ENCODE measurements at regions not wholly inside any gene's neighbourhood (a gene's known extent, or its start where the extent isn't known, plus 50 kb on each side); places are given as distances from the start of the nearest gene placed in this dataset.

- intact Hi-C loops (cut with micrococcal nuclease) = no loop called here
- POLR2A ChIA-PET (ENCODE audit: unreplicated experiment) = no interaction called here
Measured at GRCh38 chr12:58405363-58405762, 464.0 kb downstream of the ATP23 start.

GRCh38 chr12:58408516-58408915 is 467.1 kb downstream of the ATP23 start:
- Histone ChIP-seq H3K27me3 (ENCODE audit: low read length) (no peaks in the 10 kb centered on the region), H3K27ac (ENCODE audit: low read length) (no peak overlapping the region), H3F3A (ENCODE audit: low read length, unreplicated experiment) (no peaks in the 10 kb centered on the region), H3K4me1 (ENCODE audit: insufficient read depth, low read length) (peaks cover 18% of the 10 kb centered on the region), H3K9me3 (ENCODE audit: low read length) (no peaks in the 10 kb centered on the region), H3K4me2 (ENCODE audit: low read length) (no peak overlapping the region), H3K4me3 (ENCODE audit: low read length) (no peak overlapping the region), H3K9ac (ENCODE audit: low read length) (no peak overlapping the region), H3K36me3 (ENCODE audit: low read depth, low read length) (no peaks in the 10 kb centered on the region), H3K9me2 (replicated peaks; ENCODE audit: low read length) (no peaks in the 10 kb centered on the region), H2AFZ (ENCODE audit: low read length) (no peak overlapping the region), H4K20me1 (ENCODE audit: low read length) (no peaks in the 10 kb centered on the region), H3K79me2 (ENCODE audit: low read length) (no peaks in the 10 kb centered on the region)
- DNase-seq (no peak), ATAC-seq (no peak)
- CTCF ChIA-PET = no interaction called here
- no TSS peak for BruUV-seq (replicated peaks)
- TF ChIP-seq EZH2phosphoT487 (IDR thresholded peaks at IDR 0.05; ENCODE audit: borderline replicate concordance, low read length) (no peak), EZH2 (IDR thresholded peaks at IDR 0.05; ENCODE audit: low read length, unreplicated experiment) (no peak), CTCF (conservative IDR thresholded peaks at IDR 0.05; ENCODE audit: low read depth, low read length) (no peak)
- POLR2A ChIA-PET (ENCODE audit: unreplicated experiment) = no interaction called here
- intact Hi-C loops (cut with micrococcal nuclease) = no loop called here

More at GRCh38 chr12:58405363-58405762, 464.0 kb downstream of the ATP23 start:
- no peaks in the 10 kb centered on the region for H3K27me3 ChIP-seq (ENCODE audit: low read length)
- no peak overlapping the region for H3K4me3 ChIP-seq (ENCODE audit: low read length)
- DNase-seq = no peak
- H3K9me2 ChIP-seq (replicated peaks; ENCODE audit: low read length) = no peaks in the 10 kb centered on the region
- no peaks in the 10 kb centered on the region for H3K4me1 ChIP-seq (ENCODE audit: insufficient read depth, low read length)
- CTCF ChIA-PET = no interaction called here
- H3K9me3 ChIP-seq (ENCODE audit: low read length) = no peaks in the 10 kb centered on the region
- H3K36me3 ChIP-seq (ENCODE audit: low read depth, low read length) = no peaks in the 10 kb centered on the region
- H3F3A ChIP-seq (ENCODE audit: low read length, unreplicated experiment) = no peaks in the 10 kb centered on the region
- no peaks in the 10 kb centered on the region for H4K20me1 ChIP-seq (ENCODE audit: low read length)
- TF ChIP-seq CTCF (conservative IDR thresholded peaks at IDR 0.05; ENCODE audit: low read depth, low read length) (no peak), EZH2phosphoT487 (IDR thresholded peaks at IDR 0.05; ENCODE audit: borderline replicate concordance, low read length) (no peak), EZH2 (IDR thresholded peaks at IDR 0.05; ENCODE audit: low read length, unreplicated experiment) (no peak)
- no peak overlapping the region for H2AFZ ChIP-seq (ENCODE audit: low read length)
- no TSS peak for BruUV-seq (replicated peaks)
- H3K79me2 ChIP-seq (ENCODE audit: low read length) = no peaks in the 10 kb centered on the region
- ATAC-seq = no peak
- no peak overlapping the region for H3K27ac ChIP-seq (ENCODE audit: low read length)
- no peak overlapping the region for H3K9ac ChIP-seq (ENCODE audit: low read length)
- no peak overlapping the region for H3K4me2 ChIP-seq (ENCODE audit: low read length)

GRCh38 chr12:58412461-58413060 is 471.2 kb downstream of the ATP23 start:
- DNase-seq (no peak), ATAC-seq (no peak)
- Histone ChIP-seq H3K4me2 (ENCODE audit: low read length) (peak overlapping the region; percentile 85; the same call in 1 of the 2 replicates), H3K4me1 (ENCODE audit: insufficient read depth, low read length) (peaks cover 47% of the 10 kb centered on the region), H3K9me3 (ENCODE audit: low read length) (no peaks in the 10 kb centered on the region), H3K9me2 (replicated peaks; ENCODE audit: low read length) (no peaks in the 10 kb centered on the region), H3K27ac (ENCODE audit: low read length) (peak overlapping the region; percentile 98), H3K36me3 (ENCODE audit: low read depth, low read length) (no peaks in the 10 kb centered on the region), H3K4me3 (ENCODE audit: low read length) (no peak overlapping the region), H3F3A (ENCODE audit: low read length, unreplicated experiment) (no peaks in the 10 kb centered on the region), H3K9ac (ENCODE audit: low read length) (peak overlapping the region; percentile 88; the same call in 1 of the 2 replicates), H2AFZ (ENCODE audit: low read length) (no peak overlapping the region), H3K27me3 (ENCODE audit: low read length) (no peaks in the 10 kb centered on the region), H3K79me2 (ENCODE audit: low read length) (no peaks in the 10 kb centered on the region), H4K20me1 (ENCODE audit: low read length) (no peaks in the 10 kb centered on the region)
- intact Hi-C loops (cut with micrococcal nuclease) = no loop called here
- BruUV-seq (replicated peaks) = no TSS peak
- ChIA-PET POLR2A (ENCODE audit: unreplicated experiment) (no interaction called here), CTCF (no interaction called here)
- TF ChIP-seq EZH2 (IDR thresholded peaks at IDR 0.05; ENCODE audit: low read length, unreplicated experiment) (no peak), EZH2phosphoT487 (IDR thresholded peaks at IDR 0.05; ENCODE audit: borderline replicate concordance, low read length) (no peak), CTCF (conservative IDR thresholded peaks at IDR 0.05; ENCODE audit: low read depth, low read length) (no peak)
